ENCODE measurements at regions not wholly inside any gene's neighbourhood (a gene's known extent, or its start where the extent isn't known, plus 50 kb on each side); places are given as distances from the start of the nearest gene placed in this dataset.

DNA sequence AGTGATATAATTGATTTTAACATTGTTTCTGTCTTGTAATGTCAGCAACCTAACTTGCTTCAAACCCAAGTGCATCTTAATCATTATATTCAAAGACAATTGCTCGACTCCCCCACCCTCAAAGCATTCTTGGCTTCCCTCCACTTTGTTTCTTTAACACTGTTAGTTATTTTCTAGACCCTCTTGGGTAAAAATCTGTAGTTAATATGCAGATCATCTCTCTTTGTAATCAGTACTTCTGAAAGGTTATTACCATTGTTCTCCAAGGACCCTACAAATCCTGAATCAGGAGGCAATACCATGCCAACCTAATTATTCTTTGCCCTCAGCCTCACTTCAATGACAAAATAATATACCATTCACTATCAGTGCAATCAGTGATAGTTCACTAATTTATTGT, 1075.7 kb downstream of the AMY1C start:
- Histone ChIP-seq H3K27me3 (replicated peaks; ENCODE audit: control insufficient read depth, insufficient read depth, low read length) (no peaks in the 10 kb centered on the region), H3K4me1 (no peaks in the 10 kb centered on the region), H3K36me3 (ENCODE audit: control insufficient read depth, insufficient read depth, low read length) (no peaks in the 10 kb centered on the region), H3K9me3 (no peaks in the 10 kb centered on the region), H3K4me3 (ENCODE audit: low read depth, low read length) (no peak overlapping the region)
- DNase-seq, result no peak
- ChIA-PET CTCF (no interaction called here), POLR2A (no interaction called here)
- intact Hi-C loops (cut with micrococcal nuclease; ENCODE audit: unreplicated experiment), result no loop called here
- no peaks in the 10 kb centered on the region for H3K36me3 Mint-ChIP-seq (ENCODE audit: insufficient read depth, unreplicated experiment)
- no TSS peak for BruUV-seq (replicated peaks)
- H3K4me3 Mint-ChIP-seq (ENCODE audit: unreplicated experiment), result no peak overlapping the region
- H3K27me3 Mint-ChIP-seq (ENCODE audit: insufficient read depth, unreplicated experiment), result no peaks in the 10 kb centered on the region
- no peak for TF ChIP-seq CTCF (IDR thresholded peaks at IDR 0.05; ENCODE audit: insufficient read depth in 1 of 2, low read depth in 1 of 2, low read length in 1 of 2, severe bottlenecking in 1 of 2, unreplicated experiment in 1 of 2)
- no peak overlapping the region for H3K27ac Mint-ChIP-seq (ENCODE audit: unreplicated experiment)
- no peaks in the 10 kb centered on the region for H3K9me3 Mint-ChIP-seq (ENCODE audit: unreplicated experiment)
- no peaks in the 10 kb centered on the region for H3K4me1 Mint-ChIP-seq (ENCODE audit: low read depth, unreplicated experiment)

DNA sequence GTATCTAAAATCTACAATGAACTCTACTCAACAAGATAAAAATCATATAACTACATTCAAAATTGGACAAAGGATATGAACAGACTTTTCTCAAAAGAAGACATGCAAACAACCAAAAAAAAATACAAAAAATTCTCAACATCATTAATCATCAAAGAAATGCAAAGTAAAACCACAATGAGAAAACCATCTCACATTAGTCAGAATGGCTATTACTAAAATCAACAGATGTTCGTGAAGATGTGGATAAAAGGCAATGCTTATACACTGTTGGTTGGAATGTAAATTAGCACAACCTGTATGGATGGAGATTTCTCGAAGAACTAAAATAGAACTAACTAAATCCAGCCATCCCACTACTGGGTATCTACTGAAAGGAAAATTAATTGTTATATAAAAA, 1080.8 kb downstream of the AMY1C start:
- ChIA-PET POLR2A (no interaction called here), CTCF (no interaction called here)
- Histone ChIP-seq H3K27me3 (replicated peaks; ENCODE audit: control insufficient read depth, insufficient read depth, low read length) (no peaks in the 10 kb centered on the region), H3K4me1 (no peaks in the 10 kb centered on the region), H3K36me3 (ENCODE audit: control insufficient read depth, insufficient read depth, low read length) (no peaks in the 10 kb centered on the region), H3K9me3 (no peaks in the 10 kb centered on the region), H3K4me3 (ENCODE audit: low read depth, low read length) (no peak overlapping the region)
- H3K36me3 Mint-ChIP-seq (ENCODE audit: insufficient read depth, unreplicated experiment), result no peaks in the 10 kb centered on the region
- H3K4me1 Mint-ChIP-seq (ENCODE audit: low read depth, unreplicated experiment), result no peaks in the 10 kb centered on the region
- H3K27ac Mint-ChIP-seq (ENCODE audit: unreplicated experiment), result no peak overlapping the region
- no peaks in the 10 kb centered on the region for H3K9me3 Mint-ChIP-seq (ENCODE audit: unreplicated experiment)
- no peak for TF ChIP-seq CTCF (IDR thresholded peaks at IDR 0.05; ENCODE audit: insufficient read depth in 1 of 2, low read depth in 1 of 2, low read length in 1 of 2, severe bottlenecking in 1 of 2, unreplicated experiment in 1 of 2)
- DNase-seq, result no peak
- intact Hi-C loops (cut with micrococcal nuclease; ENCODE audit: unreplicated experiment), result no loop called here
- H3K4me3 Mint-ChIP-seq (ENCODE audit: unreplicated experiment), result no peak overlapping the region
- BruUV-seq (replicated peaks), result no TSS peak
- no peaks in the 10 kb centered on the region for H3K27me3 Mint-ChIP-seq (ENCODE audit: insufficient read depth, unreplicated experiment)

GRCh38 chr1:104852151-104852550, 1102.5 kb downstream of the AMY1C start:
- no peak overlapping the region for H3K27ac Mint-ChIP-seq (ENCODE audit: unreplicated experiment)
- intact Hi-C loops (cut with micrococcal nuclease; ENCODE audit: unreplicated experiment), result no loop called here
- no TSS peak for BruUV-seq (replicated peaks)

More at GRCh38 chr1:104852151-104852550, 1102.5 kb downstream of the AMY1C start:
- no peaks in the 10 kb centered on the region for H3K4me1 Mint-ChIP-seq (ENCODE audit: low read depth, unreplicated experiment)
- POLR2A ChIA-PET, result no interaction called here
- Histone ChIP-seq H3K4me3 (ENCODE audit: low read depth, low read length) (no peak overlapping the region), H3K27me3 (replicated peaks; ENCODE audit: control insufficient read depth, insufficient read depth, low read length) (no peaks in the 10 kb centered on the region), H3K36me3 (ENCODE audit: control insufficient read depth, insufficient read depth, low read length) (no peaks in the 10 kb centered on the region), H3K4me1 (no peaks in the 10 kb centered on the region), H3K9me3 (no peaks in the 10 kb centered on the region)
- no peaks in the 10 kb centered on the region for H3K9me3 Mint-ChIP-seq (ENCODE audit: unreplicated experiment)
- DNase-seq, result no peak
- no peaks in the 10 kb centered on the region for H3K36me3 Mint-ChIP-seq (ENCODE audit: insufficient read depth, unreplicated experiment)
- H3K4me3 Mint-ChIP-seq (ENCODE audit: unreplicated experiment), result no peak overlapping the region
- CTCF ChIA-PET, result no interaction called here
- H3K27me3 Mint-ChIP-seq (ENCODE audit: insufficient read depth, unreplicated experiment), result no peaks in the 10 kb centered on the region
- no peak for TF ChIP-seq CTCF (IDR thresholded peaks at IDR 0.05; ENCODE audit: insufficient read depth in 1 of 2, low read depth in 1 of 2, low read length in 1 of 2, severe bottlenecking in 1 of 2, unreplicated experiment in 1 of 2)
